ENCODE measurements at regions not wholly inside any gene's neighbourhood (a gene's known extent, or its start where the extent isn't known, plus 50 kb on each side); places are given as distances from the start of the nearest gene placed in this dataset.

DNA sequence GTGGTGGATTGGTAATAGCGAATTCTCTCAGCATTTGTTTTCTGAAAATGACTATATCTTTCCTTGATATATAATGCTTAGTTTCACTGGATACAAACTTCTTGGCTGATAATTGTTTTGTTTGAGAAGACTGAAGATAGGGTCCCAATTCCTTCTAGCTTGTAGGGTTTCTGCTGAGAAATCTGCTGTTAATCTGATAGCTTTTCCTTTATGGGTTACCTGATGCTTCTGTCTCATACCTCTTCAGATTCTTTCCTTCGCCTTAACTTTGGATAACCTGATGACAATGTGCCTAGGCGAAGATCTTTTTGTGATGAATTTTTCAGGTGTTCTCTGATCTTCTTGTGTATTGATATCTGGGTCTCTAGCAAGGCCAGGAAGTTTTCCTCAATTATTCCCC, 94.7 kb upstream of the ACO1 start:
- DNase-seq: no peak

DNA sequence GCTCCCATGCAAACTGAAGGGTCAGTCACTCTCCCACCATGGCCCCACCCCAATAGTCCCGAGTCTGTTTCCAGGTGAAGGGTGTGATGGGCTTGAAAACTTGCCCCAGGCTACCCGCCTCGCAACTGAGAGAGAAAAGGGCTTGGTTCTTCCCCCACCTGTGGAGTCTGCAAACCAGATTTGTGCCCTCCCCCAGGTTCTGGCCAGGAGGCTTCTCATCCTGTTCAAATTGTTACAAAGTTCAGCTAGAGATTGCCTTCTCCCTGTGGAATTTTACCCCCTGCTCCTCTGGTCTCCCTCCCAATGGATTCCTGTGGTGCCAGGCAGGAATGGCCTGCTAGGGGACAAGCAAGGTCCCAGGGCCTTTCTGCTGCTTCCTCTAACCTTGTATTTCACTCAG, 93.1 kb upstream of the ACO1 start:
- DNase-seq: no peak

DNA sequence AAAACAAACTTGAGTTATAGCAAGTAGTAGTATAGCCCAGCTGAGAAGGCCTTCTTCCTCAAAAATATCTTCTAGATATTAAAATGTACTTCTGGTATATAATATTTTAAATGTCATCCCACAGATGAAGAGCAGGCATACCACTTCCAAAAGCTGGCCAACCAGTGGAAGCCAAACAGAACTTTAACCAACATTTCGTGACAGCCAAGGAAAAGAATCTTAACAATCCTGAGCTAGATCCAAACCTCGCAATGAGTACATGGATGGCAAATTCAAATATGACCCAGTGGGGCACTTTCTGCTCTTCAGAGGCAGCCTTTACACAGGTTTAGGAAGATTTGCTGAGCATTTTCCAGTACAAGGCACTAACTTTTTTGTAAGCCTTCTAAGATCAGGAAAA, 91.8 kb upstream of the ACO1 start:
- no peak for DNase-seq

DNA sequence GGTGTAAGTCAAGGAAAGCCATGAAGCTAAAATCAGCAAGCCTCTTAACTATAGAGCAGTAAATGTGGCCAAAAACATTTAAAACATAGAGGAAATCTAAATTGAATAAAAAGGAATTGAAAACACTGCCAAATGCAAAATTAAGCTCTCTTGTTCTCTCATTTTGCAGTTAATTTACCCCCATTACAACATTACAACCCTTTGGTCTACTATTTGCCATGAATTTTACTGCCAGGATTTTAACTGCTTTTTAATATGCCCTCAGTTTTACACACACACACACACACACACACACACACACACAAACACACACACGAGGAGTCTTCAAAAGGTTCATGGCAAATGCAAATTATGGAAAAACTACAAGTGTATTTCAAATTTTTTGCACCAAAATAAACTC, 91.4 kb upstream of the ACO1 start:
- no peak for DNase-seq

DNA sequence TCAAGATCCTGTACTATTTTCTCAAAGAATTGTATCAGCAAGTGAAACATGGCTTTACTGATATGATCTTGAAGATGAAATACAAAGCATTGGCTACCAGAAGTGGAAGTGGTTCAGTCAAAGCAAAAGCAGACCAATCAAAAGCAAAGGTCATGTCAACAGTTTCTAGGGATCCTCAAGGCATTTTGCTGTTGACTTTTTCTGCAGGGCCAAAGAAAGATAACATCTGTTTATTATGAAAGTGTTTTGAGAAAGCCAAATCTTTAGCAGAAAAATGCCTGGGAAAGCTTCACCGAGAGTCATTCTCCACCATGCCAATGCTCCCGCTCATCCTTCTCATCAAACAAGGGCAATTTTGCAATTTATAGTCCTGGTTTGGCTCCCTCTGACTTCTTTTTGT, 90.3 kb upstream of the ACO1 start:
- DNase-seq: no peak

DNA sequence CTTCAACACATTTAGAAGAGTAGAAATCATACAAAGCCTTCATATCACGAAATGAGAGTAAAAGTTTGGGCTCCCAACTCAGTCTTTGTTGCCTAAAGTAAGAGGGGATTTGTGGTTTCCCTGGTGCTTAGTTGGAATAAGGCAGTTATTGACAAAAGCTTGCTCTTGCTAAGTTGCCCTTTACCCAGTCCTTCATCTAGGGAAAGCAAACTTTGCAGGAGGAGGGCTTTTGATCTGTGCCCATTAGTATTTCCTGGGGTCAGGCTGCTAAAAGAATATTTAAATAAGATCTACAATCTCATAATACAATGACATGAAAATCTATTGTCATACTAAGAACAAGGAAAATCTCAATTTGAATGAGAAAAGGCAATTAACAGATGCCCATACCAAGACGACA, 84.1 kb upstream of the ACO1 start:
- no peak for DNase-seq

DNA sequence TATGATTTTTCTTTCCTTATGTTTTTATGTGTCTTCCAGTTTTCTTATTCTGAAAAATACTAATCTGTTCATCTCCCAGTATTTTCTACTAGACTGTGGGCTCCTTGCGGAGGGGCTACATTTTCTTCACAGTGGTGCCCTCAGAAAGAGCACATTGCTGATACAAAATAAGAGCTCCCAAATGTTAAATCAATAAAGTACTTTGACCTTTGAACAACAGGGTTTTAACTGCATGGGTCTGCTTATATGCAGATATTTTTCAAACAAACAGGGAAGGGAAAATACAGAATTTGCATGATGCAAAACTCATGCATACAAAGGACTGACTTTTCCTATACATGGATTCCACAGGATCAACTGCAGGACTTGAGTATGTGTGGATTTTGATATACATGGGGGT, 79.9 kb upstream of the ACO1 start:
- no peak for DNase-seq

DNA sequence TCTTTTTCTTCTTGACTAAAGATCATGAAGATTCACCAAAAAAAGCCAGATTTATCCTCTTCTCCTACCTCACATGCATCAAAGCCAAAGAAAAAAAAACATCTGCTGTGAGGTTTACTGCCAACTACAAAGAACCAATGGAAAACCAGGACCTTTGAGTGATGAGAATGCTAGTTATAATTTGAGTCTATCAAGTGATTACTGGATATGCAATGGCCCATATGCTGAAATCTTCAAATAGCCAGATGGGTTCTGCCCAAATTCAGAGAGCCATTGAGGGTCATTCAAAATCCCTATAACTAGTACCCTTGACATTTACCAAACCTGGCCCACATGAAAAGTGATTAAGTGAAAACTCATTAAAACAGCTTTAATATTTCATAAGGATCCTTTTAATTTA, 78.4 kb upstream of the ACO1 start:
- no peak for DNase-seq

DNA sequence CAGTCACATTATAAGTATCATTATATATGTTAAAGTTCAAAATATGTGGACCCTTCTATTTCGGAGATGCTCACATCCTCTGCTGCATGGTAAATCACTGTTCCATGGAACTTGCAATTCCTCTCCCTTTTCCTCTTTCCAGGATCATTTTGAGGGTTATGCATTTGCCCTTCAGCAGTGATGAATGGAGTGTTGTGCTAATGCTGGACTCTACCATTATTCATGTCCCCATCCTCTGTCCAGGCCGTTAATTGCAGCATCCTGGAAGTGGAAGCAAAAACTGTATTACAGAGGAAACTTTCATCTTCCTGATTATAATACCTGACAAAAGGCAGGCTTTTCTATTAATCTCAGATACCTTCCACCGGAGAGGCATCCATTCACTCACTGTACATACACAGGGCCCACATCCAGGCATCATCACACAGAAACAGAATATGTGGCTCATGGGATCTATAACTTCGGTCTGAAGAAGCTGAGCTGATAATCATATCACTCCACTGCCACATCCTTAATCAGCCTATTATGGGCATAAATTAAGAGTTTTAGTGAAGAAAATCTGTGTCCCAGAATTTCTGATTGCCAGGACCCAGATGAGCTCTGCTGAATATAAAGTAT, 65.0 kb upstream of the ACO1 start:
- no peak for DNase-seq

DNA sequence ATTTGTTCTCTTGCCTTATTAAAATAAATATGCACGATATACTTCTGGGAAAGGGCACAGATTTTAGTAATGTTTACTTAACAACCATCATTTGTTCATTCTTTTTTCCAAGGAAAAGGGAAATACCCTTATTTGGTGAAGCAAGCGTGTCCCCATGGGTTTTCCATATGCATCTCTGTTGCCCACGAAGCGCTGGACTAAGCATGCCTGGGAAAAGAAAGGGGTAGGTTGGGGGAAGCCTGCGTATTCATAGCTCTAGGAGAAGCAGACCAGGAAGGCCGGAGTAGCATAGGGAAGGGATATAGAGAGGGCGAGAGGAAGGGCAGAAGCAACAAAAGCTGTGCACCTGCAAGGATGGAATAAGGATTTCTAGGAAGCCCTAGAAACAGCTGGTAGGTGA, 61.8 kb upstream of the ACO1 start:
- no peak for DNase-seq

DNA sequence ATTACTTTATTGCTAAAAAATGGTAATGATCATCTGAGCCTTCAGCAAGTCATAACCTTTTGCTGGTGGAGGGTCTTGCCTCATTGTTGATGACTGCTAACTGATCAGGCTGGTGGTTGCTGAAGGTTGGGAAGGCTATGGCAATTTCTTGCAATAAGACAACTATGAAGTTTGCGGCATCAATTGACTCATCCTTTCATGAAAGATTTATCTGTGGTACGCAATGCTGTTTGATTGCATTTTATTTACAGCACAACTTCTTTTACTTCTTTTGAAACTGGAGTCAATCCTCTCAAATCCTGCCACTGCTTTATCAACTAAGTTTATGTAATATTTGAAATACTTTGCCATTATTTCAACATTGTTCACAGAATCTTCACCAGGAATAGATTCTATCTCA, 58.3 kb upstream of the ACO1 start:
- DNase-seq: no peak

DNA sequence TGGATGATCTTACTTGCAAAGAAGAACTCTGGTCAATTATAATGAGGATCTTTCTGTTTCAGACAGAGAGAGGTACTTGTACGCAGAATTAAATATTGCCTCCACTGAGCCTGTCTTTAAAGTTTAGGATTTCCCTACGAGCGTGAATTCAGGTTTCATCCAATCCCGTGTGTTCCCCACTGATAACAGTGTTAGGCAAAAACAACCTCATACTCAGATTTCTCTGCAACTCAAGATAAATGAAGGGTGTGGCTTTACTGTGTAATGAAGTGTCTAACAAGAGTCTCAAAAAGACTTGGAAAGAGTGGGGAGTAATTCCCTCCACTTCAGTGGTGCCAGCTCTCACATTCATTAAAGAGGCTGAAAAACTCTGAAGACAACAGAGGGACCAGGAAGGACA, 53.2 kb upstream of the ACO1 start:
- DNase-seq: no peak

DNA sequence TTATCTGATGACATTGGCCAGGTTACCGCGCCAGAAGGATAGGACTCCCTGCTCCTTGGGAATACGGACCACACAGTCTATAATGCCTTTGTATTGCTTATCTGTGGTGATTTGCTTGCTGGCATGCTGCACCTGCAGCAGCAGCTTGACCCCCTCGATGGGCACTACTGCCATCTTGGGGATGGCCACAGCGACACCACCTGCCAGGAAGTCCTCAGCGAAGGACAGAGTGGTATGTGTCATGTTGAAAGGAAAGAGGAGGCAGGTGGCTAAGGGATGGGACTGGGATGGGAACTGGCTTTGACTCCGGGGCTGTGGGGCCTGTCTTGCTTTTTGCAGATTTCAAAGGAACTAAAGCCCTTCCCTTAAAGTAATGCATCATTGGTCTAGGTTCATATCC, 50.3 kb upstream of the ACO1 start:
- DNase-seq: no peak

All from muscle of arm (tissue), 1 donor.